Upper lobe of left lung (tissue), 4 donors: ENCODE measurements at regions not wholly inside any gene's neighbourhood (a gene's known extent, or its start where the extent isn't known, plus 50 kb on each side); places are given as distances from the start of the nearest gene placed in this dataset.

Source experiments
- POLR2A ChIP-seq, 4 donors: fragments of 450-650 bp; IDR thresholded peaks; one replicate each; pipeline ENCODE4 v1.5.1; 2016 to 2017; ENCODE audit warnings: antibody characterized with exemption in 4 of 4, mild to moderate bottlenecking in 2 of 4
- POLR2AphosphoS5 ChIP-seq, 2 donors: sonication (generic); formaldehyde crosslinking; IDR thresholded peaks; one replicate each; pipeline ENCODE4 v1.5.1; 2017; ENCODE audit warnings: antibody characterized with exemption in 2 of 2

DNA sequence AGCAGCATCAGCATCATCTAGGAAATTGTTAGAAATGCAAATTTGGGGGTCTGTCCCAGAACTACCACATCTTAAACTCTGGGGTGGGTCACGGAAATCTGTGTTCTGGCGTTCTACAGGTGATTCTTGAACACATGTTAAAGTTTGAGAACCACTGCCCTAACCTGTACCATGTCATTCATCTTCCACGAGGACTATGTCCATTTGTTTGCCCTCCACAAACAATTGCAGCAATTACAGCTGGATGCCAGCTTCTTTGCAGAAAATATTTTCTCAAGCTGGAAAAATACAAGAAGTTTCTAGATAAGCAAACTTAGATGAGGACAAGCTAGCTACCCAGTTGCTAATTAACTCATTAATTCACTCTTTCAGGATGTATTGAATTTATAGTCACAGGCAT lies 54.1 kb downstream of the MAFB start:
- TF ChIP-seq POLR2AphosphoS5 (IDR thresholded peaks at IDR 0.05) (no peak), POLR2A (IDR thresholded peaks at IDR 0.05) (no peak)
